SK-N-MC (cell line): ENCODE measurements at regions not wholly inside any gene's neighbourhood (a gene's known extent, or its start where the extent isn't known, plus 50 kb on each side); places are given as distances from the start of the nearest gene placed in this dataset.

ENCODE experiments used
- DNase-seq: peaks from one replicate; pipeline ENCODE4 v3.0.0-alpha.2; 2011; ENCODE audit warnings: low read depth, low spot score
- H3K27ac ChIP-seq: fragments of 200-600 bp; sonication (generic); 2 replicates; pipeline ENCODE4 v1.5.1; 2016; ENCODE audit warnings: mixed run types
- H3K36me3 ChIP-seq: fragments of 200-600 bp; sonication (generic); 2 replicates; pipeline ENCODE4 v1.6.1; 2017; ENCODE audit warnings: antibody characterized with exemption, low read length, mixed read lengths; ENCODE audit not compliant: insufficient read depth
- H3K4me3 ChIP-seq: fragments of 200-600 bp; sonication (generic); 2 replicates; pipeline ENCODE4 v1.5.1; 2016
- H3K9ac ChIP-seq: fragments of 200-600 bp; sonication (generic); 2 replicates; pipeline ENCODE4 v1.8.0; 2017; ENCODE audit warnings: mixed run types, mixed read lengths; ENCODE audit not compliant: insufficient read length
- H3K9me3 ChIP-seq: fragments of 200-600 bp; sonication (generic); 2 replicates; pipeline ENCODE4 v1.6.1; 2017; ENCODE audit warnings: low read depth, mild to moderate bottlenecking, antibody characterized with exemption, low read length, moderate library complexity, mixed read lengths
- EZH2 ChIP-seq: fragments of 200-600 bp; sonication (generic); IDR thresholded peaks from one replicate; pipeline ENCODE4 v1.6.1; 2017; ENCODE audit warnings: antibody characterized with exemption
- FOXP2 ChIP-seq: optimal IDR thresholded peaks from 2 replicates; pipeline ENCODE3; 2011; ENCODE audit warnings: mild to moderate bottlenecking, moderate library complexity; ENCODE audit not compliant: insufficient read depth; ENCODE audit errors: extremely low read length, control extremely low read depth
- POLR2AphosphoS5 ChIP-seq: IDR thresholded peaks from 2 replicates; pipeline ENCODE4 v1.6.1; 2012; ENCODE audit warnings: mild to moderate bottlenecking, low read depth, low read length, borderline replicate concordance

DNA sequence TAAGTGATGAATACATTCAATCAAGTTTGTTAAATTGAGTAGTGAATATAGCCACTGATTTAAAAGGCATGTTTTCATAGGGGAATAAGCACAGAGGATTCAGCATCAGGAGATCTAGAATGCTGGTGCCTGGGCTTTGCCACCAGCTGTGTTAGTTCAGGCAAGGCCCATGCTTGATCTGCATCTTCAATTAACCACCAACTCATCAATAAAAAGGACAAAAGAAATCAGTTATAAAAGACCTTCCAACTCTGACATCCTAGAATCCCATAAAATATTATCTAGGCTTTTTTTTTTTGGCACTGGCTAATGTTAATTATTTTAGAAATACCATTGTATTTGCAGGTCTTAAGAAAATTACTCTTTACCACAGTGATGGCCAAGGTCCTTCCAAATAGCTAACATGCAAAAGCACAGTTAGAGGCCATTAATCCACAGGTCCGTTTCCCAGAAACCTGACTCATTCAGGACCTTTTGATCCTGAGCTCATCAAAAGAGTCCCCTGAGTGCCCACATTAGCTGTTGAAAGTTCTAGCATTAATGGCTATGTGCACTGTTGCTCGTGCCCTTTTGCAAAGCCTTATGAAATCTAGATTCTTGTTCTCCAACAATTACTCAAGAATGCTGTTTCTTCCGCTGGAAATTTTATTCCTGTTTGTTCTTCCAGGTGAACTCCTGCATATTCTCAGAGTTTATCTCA lies 170.0 kb downstream of the CYRIA start:
- DNase-seq = no peak
- H3K9me3 ChIP-seq = no peaks in the 10 kb centered on the region
- no peak overlapping the region for H3K4me3 ChIP-seq
- no peak for TF ChIP-seq FOXP2
- no peak for TF ChIP-seq POLR2AphosphoS5
- TF ChIP-seq EZH2 = no peak
- no peak overlapping the region for H3K9ac ChIP-seq
- H3K36me3 ChIP-seq = no peaks in the 10 kb centered on the region
- no peak overlapping the region for H3K27ac ChIP-seq

DNA sequence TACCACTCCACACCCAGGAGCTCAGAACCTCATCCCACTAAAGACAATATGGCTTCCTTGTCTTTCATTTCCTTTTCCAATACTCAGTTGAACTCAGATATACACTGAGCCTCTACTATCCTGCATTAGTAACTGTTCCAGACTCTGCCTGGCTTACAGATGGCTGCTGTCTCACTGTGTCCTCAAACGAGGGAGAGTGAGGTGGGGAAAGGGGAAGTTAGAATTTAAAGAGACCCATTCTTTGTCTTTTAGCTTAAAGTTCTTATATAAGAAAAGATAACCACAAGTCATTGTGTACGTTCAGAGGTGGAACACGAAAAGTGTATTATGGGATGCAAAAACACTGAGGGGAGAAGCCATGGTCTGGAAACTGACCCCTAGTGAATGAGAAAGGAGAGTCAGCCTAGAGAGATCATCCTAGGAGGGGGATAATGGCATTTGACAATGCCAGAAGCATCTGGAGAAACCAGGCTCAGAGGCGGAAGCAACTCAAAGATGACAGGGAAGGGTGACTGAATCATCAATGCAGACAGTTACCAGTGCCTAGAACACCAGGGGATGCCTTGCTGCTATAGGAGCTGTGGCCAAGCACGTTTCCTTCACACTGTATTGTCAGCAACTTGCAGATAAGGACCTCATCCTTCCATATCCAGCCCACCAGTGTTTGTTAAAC lies 170.7 kb downstream of the CYRIA start:
- no peak for DNase-seq
- no peaks in the 10 kb centered on the region for H3K36me3 ChIP-seq
- H3K27ac ChIP-seq = no peak overlapping the region
- H3K4me3 ChIP-seq = no peak overlapping the region
- H3K9ac ChIP-seq = no peak overlapping the region
- TF ChIP-seq POLR2AphosphoS5 = no peak
- TF ChIP-seq EZH2 = no peak
- TF ChIP-seq FOXP2 = no peak
- no peaks in the 10 kb centered on the region for H3K9me3 ChIP-seq

GRCh38 chr2:16493788-16494187 lies 171.8 kb downstream of the CYRIA start:
- DNase-seq = no peak
- H3K4me3 ChIP-seq = no peak overlapping the region
- no peaks in the 10 kb centered on the region for H3K9me3 ChIP-seq
- H3K27ac ChIP-seq = no peak overlapping the region
- TF ChIP-seq EZH2 (no peak), POLR2AphosphoS5 (no peak), FOXP2 (no peak)
- H3K9ac ChIP-seq = no peak overlapping the region
- no peaks in the 10 kb centered on the region for H3K36me3 ChIP-seq

GRCh38 chr2:16487686-16488085 lies 177.9 kb downstream of the CYRIA start:
- Histone ChIP-seq H3K36me3 (no peaks in the 10 kb centered on the region), H3K4me3 (no peak overlapping the region), H3K27ac (no peak overlapping the region), H3K9me3 (no peaks in the 10 kb centered on the region), H3K9ac (no peak overlapping the region)
- no peak for DNase-seq
- TF ChIP-seq POLR2AphosphoS5 = no peak
- no peak for TF ChIP-seq FOXP2
- TF ChIP-seq EZH2 = no peak

DNA sequence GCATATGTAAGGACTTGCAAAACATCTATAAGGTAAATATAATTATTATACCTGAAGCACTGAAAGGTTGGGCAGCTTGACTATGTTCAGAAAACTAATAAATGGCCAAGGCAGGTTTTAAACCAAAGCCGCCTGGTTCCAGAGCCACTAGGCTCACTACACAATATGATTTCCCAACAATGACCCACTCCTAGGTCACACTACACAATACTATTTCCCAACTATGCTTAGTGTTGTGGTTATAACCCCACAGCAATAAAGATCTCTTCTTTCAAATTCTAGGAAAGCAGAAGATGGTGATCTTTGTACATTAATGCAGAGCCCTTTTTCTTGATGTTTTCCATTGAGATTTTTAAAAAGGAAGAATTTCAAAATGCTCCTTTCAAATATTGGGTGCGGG lies 180.4 kb downstream of the CYRIA start:
- TF ChIP-seq POLR2AphosphoS5 (no peak), EZH2 (no peak), FOXP2 (no peak)
- no peaks in the 10 kb centered on the region for H3K9me3 ChIP-seq

DNA sequence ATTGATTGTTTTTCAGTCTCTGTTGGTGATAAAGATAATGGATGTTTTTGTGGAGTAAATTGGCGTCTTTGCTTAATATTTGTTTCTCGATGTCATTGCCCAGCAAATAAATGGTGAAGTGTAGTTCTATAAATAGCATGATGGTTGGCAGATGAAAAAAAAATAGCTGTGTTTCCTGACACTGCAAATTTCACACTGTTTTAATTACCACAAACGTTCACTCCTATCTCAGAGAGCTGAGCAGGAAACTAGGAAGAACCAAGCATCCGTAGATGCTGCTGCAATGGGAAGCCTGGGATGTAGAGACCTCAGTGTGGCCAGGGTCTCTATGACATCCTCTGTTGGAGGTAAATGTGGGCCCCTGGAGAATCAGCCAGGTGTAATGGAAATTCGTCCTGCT lies 183.2 kb downstream of the CYRIA start:
- DNase-seq = no peak
- no peak overlapping the region for H3K4me3 ChIP-seq
- H3K9me3 ChIP-seq = no peaks in the 10 kb centered on the region
- no peak overlapping the region for H3K27ac ChIP-seq
- H3K9ac ChIP-seq = no peak overlapping the region
- TF ChIP-seq FOXP2 (no peak), POLR2AphosphoS5 (no peak), EZH2 (no peak)
- no peaks in the 10 kb centered on the region for H3K36me3 ChIP-seq

More for the DNA sequence above, 180.4 kb downstream of the CYRIA start:
- no peak overlapping the region for H3K9ac ChIP-seq
- no peak overlapping the region for H3K4me3 ChIP-seq
- H3K36me3 ChIP-seq = no peaks in the 10 kb centered on the region
- H3K27ac ChIP-seq = no peak overlapping the region
- DNase-seq = no peak

DNA sequence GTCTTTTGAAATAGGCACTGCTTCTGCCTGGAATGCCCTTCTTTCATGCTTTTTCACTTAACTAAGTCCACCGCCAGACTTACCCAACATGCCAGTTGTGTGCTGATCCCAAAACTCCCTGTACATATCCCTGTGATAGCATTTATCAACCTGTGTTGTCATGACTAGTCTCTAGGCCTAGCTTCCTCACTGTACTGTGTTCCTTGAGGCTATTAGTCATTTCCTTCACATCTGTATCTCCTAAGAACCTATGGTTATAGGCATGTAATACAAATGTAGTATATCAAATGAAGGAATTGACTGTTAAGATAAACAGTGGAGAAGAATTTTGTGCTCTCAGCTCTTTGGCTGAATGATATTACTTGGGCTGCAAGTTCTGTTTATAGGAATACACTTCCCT lies 184.3 kb downstream of the CYRIA start:
- H3K9me3 ChIP-seq = no peaks in the 10 kb centered on the region
- no peak overlapping the region for H3K4me3 ChIP-seq
- no peak overlapping the region for H3K27ac ChIP-seq
- no peak for DNase-seq
- no peak for TF ChIP-seq POLR2AphosphoS5
- no peak for TF ChIP-seq EZH2
- TF ChIP-seq FOXP2 = no peak
- H3K36me3 ChIP-seq = no peaks in the 10 kb centered on the region
- no peak overlapping the region for H3K9ac ChIP-seq

DNA sequence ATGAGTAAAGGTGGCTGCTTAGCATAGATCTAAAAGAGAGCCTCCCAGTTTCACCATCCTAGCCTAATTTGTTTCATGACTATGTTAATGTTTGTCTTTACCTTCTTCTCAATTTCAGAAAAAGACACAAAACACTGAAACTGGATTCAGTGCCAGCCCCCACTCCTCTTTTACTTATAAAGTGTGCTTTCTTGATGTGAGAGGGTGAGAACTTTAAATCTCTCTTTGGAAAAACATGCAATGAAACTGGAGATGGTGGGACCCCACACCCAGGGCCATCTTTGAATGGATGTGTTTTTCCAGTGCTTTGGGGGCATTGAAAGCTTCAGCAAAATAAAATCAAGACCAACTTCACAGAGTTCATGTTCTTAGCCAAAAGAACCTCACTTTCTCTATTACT lies 185.9 kb downstream of the CYRIA start:
- Histone ChIP-seq H3K36me3 (no peaks in the 10 kb centered on the region), H3K27ac (no peak overlapping the region), H3K4me3 (no peak overlapping the region), H3K9me3 (no peaks in the 10 kb centered on the region), H3K9ac (no peak overlapping the region)
- TF ChIP-seq FOXP2 = no peak
- no peak for TF ChIP-seq POLR2AphosphoS5
- no peak for TF ChIP-seq EZH2
- DNase-seq = no peak

DNA sequence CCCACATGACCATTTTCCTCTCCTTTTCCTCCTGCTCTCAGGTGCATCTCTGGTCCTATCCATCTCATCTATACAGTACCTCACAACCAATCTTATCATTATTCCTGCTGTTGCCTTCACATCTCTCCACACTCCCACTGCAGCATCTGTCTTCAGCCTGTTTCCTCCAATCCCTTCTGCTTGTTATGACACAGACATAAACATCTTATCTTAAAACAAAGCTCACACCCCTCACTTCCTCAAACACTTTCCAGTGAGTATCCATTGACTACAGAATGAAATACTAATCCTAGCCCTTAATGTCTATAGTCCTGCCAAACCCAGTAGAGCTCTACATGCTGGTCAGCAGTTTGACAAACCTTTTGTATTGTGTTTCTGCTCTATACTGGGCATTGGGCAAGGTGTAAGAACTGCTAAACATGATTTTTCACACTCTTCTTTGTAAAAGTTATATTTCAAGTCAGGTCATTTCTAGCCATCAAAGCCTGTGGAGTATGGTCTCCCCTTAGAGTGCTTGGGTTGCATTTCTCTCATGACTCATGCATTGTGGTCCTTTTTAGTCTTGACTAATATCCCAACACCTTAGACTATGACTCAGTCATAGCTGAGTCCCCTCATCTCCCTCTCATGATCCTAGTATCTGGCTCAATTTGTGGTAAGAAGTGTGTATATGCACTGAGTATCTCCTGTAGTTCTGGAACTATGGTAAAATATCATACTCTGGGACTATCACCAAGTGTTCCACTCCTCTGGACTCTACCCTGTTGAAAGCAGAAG lies 187.0 kb downstream of the CYRIA start:
- TF ChIP-seq EZH2 (no peak), FOXP2 (no peak), POLR2AphosphoS5 (no peak)
- Histone ChIP-seq H3K36me3 (no peaks in the 10 kb centered on the region), H3K4me3 (no peak overlapping the region), H3K9ac (no peak overlapping the region), H3K27ac (no peak overlapping the region), H3K9me3 (no peaks in the 10 kb centered on the region)
- no peak for DNase-seq
